CD14-positive monocyte (primary cell): ENCODE measurements at regions not wholly inside any gene's neighbourhood (a gene's known extent, or its start where the extent isn't known, plus 50 kb on each side); places are given as distances from the start of the nearest gene placed in this dataset.

Experiments used
- DNase-seq, 3 donors: peaks; one replicate each; pipeline ENCODE4 v3.0.0-alpha.2; 2011 to 2022
- H2AFZ ChIP-seq: 2 replicates; pipeline ENCODE4 v1.6.0; 2012; ENCODE audit warnings: mild to moderate bottlenecking, low read depth, low read length, inconsistent platforms; ENCODE audit not compliant: insufficient read depth, poor library complexity, severe bottlenecking
- H3K27ac ChIP-seq, 2 donors: 1 replicate in 1 of 2; 2 replicates in 1 of 2; pipeline ENCODE4 v1.5.1; 2012 to 2013; ENCODE audit warnings: low read length in 2 of 2, control low read depth in 1 of 2, inconsistent platforms in 1 of 2, low read depth in 1 of 2, mild to moderate bottlenecking in 1 of 2
- H3K27me3 ChIP-seq, 2 donors: one replicate each; pipeline versions ENCODE4 v1.6.0 to v1.6.1; 2011 to 2013; ENCODE audit warnings: low read length in 2 of 2; ENCODE audit not compliant: control insufficient read depth in 2 of 2, insufficient read depth in 2 of 2
- H3K36me3 ChIP-seq, 2 donors: replicated peaks in 1 of 2; 1 replicate in 1 of 2; 2 replicates in 1 of 2; pipeline versions ENCODE4 v1.5.1 to v1.6.1; 2012 to 2013; ENCODE audit warnings: low read length in 2 of 2, control low read depth in 1 of 2, inconsistent platforms in 1 of 2, mild to moderate bottlenecking in 1 of 2; ENCODE audit not compliant: insufficient read depth in 2 of 2, control insufficient read depth in 1 of 2
- H3K4me1 ChIP-seq, 2 donors: 1 replicate in 1 of 2; 2 replicates in 1 of 2; pipeline versions ENCODE4 v1.5.1 to v1.6.1; 2012 to 2013; ENCODE audit warnings: low read length in 2 of 2, control low read depth in 1 of 2, inconsistent platforms in 1 of 2, mild to moderate bottlenecking in 1 of 2, moderate library complexity in 1 of 2; ENCODE audit not compliant: insufficient read depth in 2 of 2, control insufficient read depth in 1 of 2
- H3K4me2 ChIP-seq: replicated peaks from 2 replicates; pipeline ENCODE3; 2012; ENCODE audit warnings: low read length, moderate library complexity, mild to moderate bottlenecking; ENCODE audit not compliant: poor library complexity, severe bottlenecking; ENCODE audit errors: extremely low read depth
- H3K4me3 ChIP-seq, 3 experiments: fragments of 200-600 bp in 1 of 3; sonication (generic) in 1 of 3; replicated peaks in 1 of 3; 1 replicate in 2 of 3; 2 replicates in 1 of 3; pipeline ENCODE4 v1.5.1; 2011 to 2013; ENCODE audit warnings: low read length in 3 of 3, mild to moderate bottlenecking in 3 of 3, control low read depth in 2 of 3, low read depth in 2 of 3, inconsistent platforms in 1 of 3, moderate library complexity in 1 of 3
- H3K79me2 ChIP-seq: 2 replicates; pipeline ENCODE4 v1.6.0; 2012; ENCODE audit warnings: mild to moderate bottlenecking, control low read depth, inconsistent platforms, low read length, moderate library complexity; ENCODE audit not compliant: insufficient read depth
- H3K9ac ChIP-seq: 2 replicates; pipeline ENCODE4 v1.6.0; 2017; ENCODE audit warnings: low read length, mild to moderate bottlenecking; ENCODE audit not compliant: insufficient read depth, poor library complexity, severe bottlenecking
- H3K9me3 ChIP-seq, 2 donors: replicated peaks in 1 of 2; 1 replicate in 1 of 2; 2 replicates in 1 of 2; pipeline versions ENCODE4 v1.5.1 to v1.6.1; 2012 to 2013; ENCODE audit warnings: low read length in 2 of 2, control low read depth in 1 of 2; ENCODE audit not compliant: control insufficient read depth in 1 of 2, insufficient read depth in 1 of 2
- H4K20me1 ChIP-seq: 2 replicates; pipeline ENCODE4 v1.6.0; 2012; ENCODE audit warnings: mild to moderate bottlenecking, low read length, control low read depth, moderate library complexity; ENCODE audit not compliant: insufficient read depth
- H3K27ac Mint-ChIP-seq, 7 donors: one replicate each; pipeline ENCODE4 v1.8.0; 2020; ENCODE audit warnings: mild to moderate bottlenecking in 7 of 7, mixed read lengths in 7 of 7, moderate library complexity in 6 of 7, inconsistent platforms in 2 of 7
- H3K27me3 Mint-ChIP-seq, 3 donors: one replicate each; pipeline ENCODE4 v1.8.0; 2021 to 2022; ENCODE audit warnings: low read depth in 3 of 3, mild to moderate bottlenecking in 3 of 3, mixed read lengths in 3 of 3, moderate library complexity in 3 of 3, inconsistent platforms in 1 of 3
- H3K36me3 Mint-ChIP-seq, 2 donors: one replicate each; pipeline ENCODE4 v1.8.0; 2020; ENCODE audit warnings: mixed read lengths in 2 of 2, inconsistent platforms in 1 of 2, mild to moderate bottlenecking in 1 of 2
- H3K4me1 Mint-ChIP-seq: one replicate; pipeline ENCODE4 v1.8.0; 2020; ENCODE audit warnings: mild to moderate bottlenecking, mixed read lengths
- H3K4me3 Mint-ChIP-seq, 2 donors: one replicate each; pipeline ENCODE4 v1.8.0; 2020; ENCODE audit warnings: mild to moderate bottlenecking in 2 of 2, mixed read lengths in 2 of 2, moderate library complexity in 1 of 2
- H3K9me3 Mint-ChIP-seq, 7 donors: one replicate each; pipeline ENCODE4 v1.8.0; 2020 to 2022; ENCODE audit warnings: mixed read lengths in 7 of 7, mild to moderate bottlenecking in 6 of 7, moderate library complexity in 6 of 7, inconsistent platforms in 2 of 7
- CTCF ChIP-seq: fragments of 200-600 bp; IDR thresholded peaks from one replicate; pipeline ENCODE4 v1.8.0; 2022; ENCODE audit warnings: antibody characterized with exemption, mild to moderate bottlenecking
- WGBS: methylation state at CpG from one replicate; pipeline ENCODE4 v1.1.5; 2013; ENCODE audit warnings: missing lambda C conversion rate; ENCODE audit not compliant: insufficient coverage; 5-methylcytosine and 5-hydroxymethylcytosine counted together
- intact Hi-C, 2 donors: fragments of 100-400 bp; cut with micrococcal nuclease; formaldehyde crosslinking; loops; one replicate each; pipeline versions ENCODE4 v1.15.0 to v1.15.1; 2023

- H3K27ac ChIP-seq = no peak overlapping the region
- no peak overlapping the region for H3K4me2 ChIP-seq
- no CpG with 5 or more reads among the region's 1 CpG for WGBS
- Mint-ChIP-seq H3K27ac (no peak overlapping the region), H3K4me3 (no peak overlapping the region), H3K27me3 (no peaks in the 10 kb centered on the region), H3K4me1 (no peaks in the 10 kb centered on the region), H3K36me3 (no peaks in the 10 kb centered on the region), H3K9me3 (peaks cover 6 to 21% (median 12%) of the 10 kb centered on the region in 7 donors)
- H3K79me2 ChIP-seq = no peaks in the 10 kb centered on the region
- H4K20me1 ChIP-seq = no peaks in the 10 kb centered on the region
- H3K36me3 ChIP-seq = no peaks in the 10 kb centered on the region
- no peak overlapping the region for H2AFZ ChIP-seq
- intact Hi-C loops = no loop called here
- no peak overlapping the region for H3K4me3 ChIP-seq
- no peaks in the 10 kb centered on the region for H3K4me1 ChIP-seq
- no peaks in the 10 kb centered on the region for H3K27me3 ChIP-seq
- DNase-seq = no peak
- TF ChIP-seq CTCF = no peak
- H3K9me3 ChIP-seq = peaks cover 0 to 7% of the 10 kb centered on the region in 2 donors
- no peak overlapping the region for H3K9ac ChIP-seq
Observed at GRCh38 chr7:42534441-42534840, 297.4 kb upstream of the GLI3 start.

GRCh38 chr7:42527004-42527403 is 290.0 kb upstream of the GLI3 start:
- Histone ChIP-seq H3K36me3 (no peaks in the 10 kb centered on the region), H3K27me3 (no peaks in the 10 kb centered on the region), H3K9me3 (peaks cover 16 to 30% of the 10 kb centered on the region in 2 donors), H3K9ac (no peak overlapping the region), H4K20me1 (no peaks in the 10 kb centered on the region), H2AFZ (no peak overlapping the region), H3K79me2 (no peaks in the 10 kb centered on the region), H3K4me2 (no peak overlapping the region), H3K4me1 (no peaks in the 10 kb centered on the region), H3K4me3 (no peak overlapping the region), H3K27ac (no peak overlapping the region)
- Mint-ChIP-seq H3K27me3 (no peaks in the 10 kb centered on the region), H3K9me3 (peaks cover 22 to 38% (median 26%) of the 10 kb centered on the region in 7 donors), H3K27ac (no peak overlapping the region), H3K4me1 (no peaks in the 10 kb centered on the region), H3K4me3 (no peak overlapping the region), H3K36me3 (no peaks in the 10 kb centered on the region)
- no peak for TF ChIP-seq CTCF
- no peak for DNase-seq
- intact Hi-C loops = no loop called here
- 100% methylated on average over 2 of the region's 2 CpGs for WGBS
